Fibroblast of villous mesenchyme (primary cell): ENCODE measurements at regions not wholly inside any gene's neighbourhood (a gene's known extent, or its start where the extent isn't known, plus 50 kb on each side); places are given as distances from the start of the nearest gene placed in this dataset.

ENCODE experiments used
- DNase-seq: peaks from one replicate; pipeline ENCODE4 v3.0.0-alpha.2; 2010; ENCODE audit warnings: low read depth
- H3K4me3 ChIP-seq: 2 replicates; pipeline ENCODE4 v1.5.1; 2011; ENCODE audit warnings: low read depth, mild to moderate bottlenecking, low read length
- CTCF ChIP-seq: IDR thresholded peaks from 2 replicates; pipeline ENCODE4 v1.5.1; 2012; ENCODE audit warnings: low read depth, mild to moderate bottlenecking, low read length; ENCODE audit not compliant: insufficient read depth

GRCh38 chr13:110061270-110061669, 245.7 kb downstream of the COL4A1 start:
- TF ChIP-seq CTCF: no peak
- DNase-seq: no peak
- no peak overlapping the region for H3K4me3 ChIP-seq

- TF ChIP-seq CTCF: no peak
- no peak overlapping the region for H3K4me3 ChIP-seq
- no peak for DNase-seq
Measured at GRCh38 chr13:110057052-110057451, 249.9 kb downstream of the COL4A1 start.

GRCh38 chr13:110056640-110057039, 250.3 kb downstream of the COL4A1 start:
- H3K4me3 ChIP-seq: no peak overlapping the region
- no peak for DNase-seq
- no peak for TF ChIP-seq CTCF

GRCh38 chr13:110055089-110055488, 251.9 kb downstream of the COL4A1 start:
- DNase-seq: peak; percentile 60
- no peak for TF ChIP-seq CTCF

GRCh38 chr13:110054041-110054440, 252.9 kb downstream of the COL4A1 start:
- H3K4me3 ChIP-seq: no peak overlapping the region
- DNase-seq: no peak
- TF ChIP-seq CTCF: no peak

More at GRCh38 chr13:110055089-110055488, 251.9 kb downstream of the COL4A1 start:
- no peak overlapping the region for H3K4me3 ChIP-seq

- no peak for TF ChIP-seq CTCF
- DNase-seq: peak; percentile 86
Measured at GRCh38 chr13:110047496-110047895, 259.5 kb downstream of the COL4A1 start.

GRCh38 chr13:110046811-110047210, 260.1 kb downstream of the COL4A1 start:
- no peak overlapping the region for H3K4me3 ChIP-seq
- no peak for TF ChIP-seq CTCF
- no peak for DNase-seq

More at GRCh38 chr13:110047496-110047895, 259.5 kb downstream of the COL4A1 start:
- no peak overlapping the region for H3K4me3 ChIP-seq
